NB4 (cell line): ENCODE measurements at regions not wholly inside any gene's neighbourhood (a gene's known extent, or its start where the extent isn't known, plus 50 kb on each side); places are given as distances from the start of the nearest gene placed in this dataset.

ENCODE experiments used
- DNase-seq: peaks from one replicate; pipeline ENCODE4 v3.0.0; 2010; ENCODE audit warnings: low read depth
- H3K4me3 ChIP-seq: one replicate; pipeline ENCODE4 v1.5.1; 2011; ENCODE audit warnings: mild to moderate bottlenecking, low read depth, low read length, moderate library complexity
- MYC ChIP-seq: IDR thresholded peaks from 2 replicates; pipeline ENCODE4 v1.6.1; 2011; ENCODE audit warnings: low read depth, low read length
- POLR2A ChIP-seq: IDR thresholded peaks from 2 replicates; pipeline ENCODE4 v1.6.1; 2011; ENCODE audit warnings: mild to moderate bottlenecking; ENCODE audit not compliant: insufficient read length; ENCODE audit errors: extremely low read depth
- TF ChIP-seq, protein P1 (sequence below): IDR thresholded peaks from 2 replicates; pipeline ENCODE4 v1.6.1; 2011; ENCODE audit warnings: low read depth, low read length
- TF ChIP-seq, protein P2 (sequence below): IDR thresholded peaks from one replicate; pipeline ENCODE4 v1.5.1; 2012; ENCODE audit warnings: low read depth, low read length

DNA sequence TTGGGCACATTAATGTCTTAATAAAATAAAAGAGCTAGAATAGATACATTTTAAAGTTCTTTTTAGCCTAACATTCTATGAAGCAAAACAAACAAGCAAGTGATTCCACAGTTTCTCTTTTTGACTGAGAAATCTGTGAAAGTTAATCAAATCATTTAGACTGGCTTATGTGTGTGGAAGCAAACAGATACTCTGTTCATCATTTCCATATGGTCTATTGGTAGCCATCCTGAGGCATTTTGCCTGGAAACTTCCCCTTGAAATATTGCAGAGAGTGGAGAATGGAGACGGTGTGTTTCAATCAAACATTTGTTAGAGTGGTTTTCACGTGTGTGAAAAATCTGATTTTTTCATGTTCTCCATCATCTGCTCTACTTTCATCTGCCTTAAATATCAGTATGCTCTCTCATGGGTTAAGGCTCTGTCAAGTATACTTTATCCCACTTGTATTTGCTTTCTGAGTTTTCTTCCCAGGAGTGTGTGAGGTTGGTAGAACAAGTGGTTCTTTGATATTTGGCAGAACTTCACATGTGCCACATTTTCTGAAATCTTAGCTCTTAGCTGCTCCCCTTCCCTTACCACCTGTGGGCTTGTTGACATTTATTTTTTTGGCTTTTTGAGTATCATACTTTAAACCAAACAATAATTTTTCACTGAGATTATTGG lies 139.1 kb upstream of the PTGFR start:
- no peak overlapping the region for H3K4me3 ChIP-seq
- TF ChIP-seq, protein P1, sequence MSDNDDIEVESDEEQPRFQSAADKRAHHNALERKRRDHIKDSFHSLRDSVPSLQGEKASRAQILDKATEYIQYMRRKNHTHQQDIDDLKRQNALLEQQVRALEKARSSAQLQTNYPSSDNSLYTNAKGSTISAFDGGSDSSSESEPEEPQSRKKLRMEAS: no peak
- no peak for TF ChIP-seq MYC
- no peak for TF ChIP-seq POLR2A
- TF ChIP-seq, protein P2, sequence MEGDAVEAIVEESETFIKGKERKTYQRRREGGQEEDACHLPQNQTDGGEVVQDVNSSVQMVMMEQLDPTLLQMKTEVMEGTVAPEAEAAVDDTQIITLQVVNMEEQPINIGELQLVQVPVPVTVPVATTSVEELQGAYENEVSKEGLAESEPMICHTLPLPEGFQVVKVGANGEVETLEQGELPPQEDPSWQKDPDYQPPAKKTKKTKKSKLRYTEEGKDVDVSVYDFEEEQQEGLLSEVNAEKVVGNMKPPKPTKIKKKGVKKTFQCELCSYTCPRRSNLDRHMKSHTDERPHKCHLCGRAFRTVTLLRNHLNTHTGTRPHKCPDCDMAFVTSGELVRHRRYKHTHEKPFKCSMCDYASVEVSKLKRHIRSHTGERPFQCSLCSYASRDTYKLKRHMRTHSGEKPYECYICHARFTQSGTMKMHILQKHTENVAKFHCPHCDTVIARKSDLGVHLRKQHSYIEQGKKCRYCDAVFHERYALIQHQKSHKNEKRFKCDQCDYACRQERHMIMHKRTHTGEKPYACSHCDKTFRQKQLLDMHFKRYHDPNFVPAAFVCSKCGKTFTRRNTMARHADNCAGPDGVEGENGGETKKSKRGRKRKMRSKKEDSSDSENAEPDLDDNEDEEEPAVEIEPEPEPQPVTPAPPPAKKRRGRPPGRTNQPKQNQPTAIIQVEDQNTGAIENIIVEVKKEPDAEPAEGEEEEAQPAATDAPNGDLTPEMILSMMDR: no peak
- no peak for DNase-seq

DNA sequence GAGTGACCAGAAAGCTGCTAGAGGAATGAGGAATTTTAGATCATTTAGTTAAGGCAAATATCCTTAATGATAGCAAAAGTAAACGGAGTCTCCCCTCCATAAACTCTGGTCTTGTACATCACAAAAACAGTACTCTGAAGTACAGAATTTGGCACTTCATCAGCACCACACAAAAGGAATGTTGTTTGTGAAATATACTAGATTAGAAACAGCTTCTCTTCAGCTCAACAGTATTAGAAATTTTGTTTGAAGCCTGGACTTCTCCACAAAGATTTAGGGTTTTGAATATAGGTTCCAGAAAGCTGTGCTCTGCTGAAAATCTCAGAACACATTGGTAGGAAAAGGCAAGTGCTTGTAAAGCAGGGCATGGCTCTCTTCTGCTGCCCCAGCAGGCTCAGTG lies 135.1 kb upstream of the PTGFR start:
- TF ChIP-seq, protein P2: no peak
- TF ChIP-seq, protein P1: no peak
- TF ChIP-seq MYC (no peak), POLR2A (no peak)
- no peak overlapping the region for H3K4me3 ChIP-seq
- no peak for DNase-seq

DNA sequence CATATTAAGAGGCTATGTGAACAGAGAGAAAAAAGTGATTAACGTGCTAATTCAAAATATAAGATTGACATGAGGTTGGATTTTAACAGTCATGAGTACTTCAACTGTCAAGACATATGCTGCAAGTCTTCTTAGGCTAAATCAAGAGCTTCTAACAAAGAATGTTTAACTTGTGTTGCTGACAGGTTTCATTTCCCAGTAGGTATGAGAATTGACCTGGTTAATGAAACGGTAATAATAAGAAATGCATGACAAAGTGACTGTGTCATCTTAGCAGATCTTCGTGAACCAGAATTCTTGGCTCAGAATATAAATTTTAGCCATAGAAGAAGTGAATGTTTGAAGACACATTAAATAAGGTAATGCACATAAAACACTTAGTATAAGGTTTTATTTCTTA lies 132.6 kb upstream of the PTGFR start:
- DNase-seq: no peak
- TF ChIP-seq, protein P1: no peak
- TF ChIP-seq, protein P2: no peak
- TF ChIP-seq MYC (no peak), POLR2A (no peak)
- no peak overlapping the region for H3K4me3 ChIP-seq

DNA sequence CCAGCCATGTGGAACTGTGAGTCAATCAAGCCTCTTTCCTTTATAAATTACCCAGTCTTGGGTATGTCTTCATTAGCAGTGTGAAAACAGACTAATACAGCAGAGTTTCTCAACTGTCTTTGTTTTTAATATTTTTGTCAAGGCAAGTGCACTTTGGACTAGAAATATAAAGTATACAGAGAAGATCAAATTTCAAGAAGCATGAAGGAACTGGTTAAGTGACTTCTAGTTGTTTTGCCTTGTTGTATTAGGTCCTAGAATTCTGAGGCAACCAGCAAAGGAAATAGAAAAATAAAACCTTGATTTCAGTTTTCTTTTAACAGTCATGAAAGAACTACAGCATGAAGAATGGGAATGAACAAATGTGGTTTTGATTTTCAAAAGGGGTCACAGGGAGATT lies 131.1 kb upstream of the PTGFR start:
- no peak for DNase-seq
- no peak overlapping the region for H3K4me3 ChIP-seq
- TF ChIP-seq MYC (no peak), POLR2A (no peak)
- TF ChIP-seq, protein P1: no peak
- TF ChIP-seq, protein P2: no peak

DNA sequence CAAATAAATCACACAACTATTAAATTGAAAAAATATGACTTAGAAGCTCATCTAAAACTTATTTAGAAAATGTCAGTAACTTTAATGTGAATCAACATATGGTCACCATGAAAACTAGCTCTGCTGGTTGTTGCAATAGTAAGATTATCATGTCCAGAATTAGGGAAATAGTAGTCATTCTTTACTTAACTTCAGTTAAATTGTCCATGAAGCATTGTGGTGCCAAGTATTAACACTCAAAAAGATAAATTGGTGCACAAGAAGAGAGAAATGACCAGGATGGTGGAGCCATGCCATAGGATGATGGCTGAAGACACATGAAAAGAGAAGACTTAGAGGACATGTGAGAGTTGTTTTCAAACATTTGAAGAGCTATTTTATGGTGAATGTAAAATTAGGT lies 130.2 kb upstream of the PTGFR start:
- TF ChIP-seq POLR2A (no peak), MYC (no peak)
- TF ChIP-seq, protein P2: no peak
- TF ChIP-seq, protein P1: no peak
- DNase-seq: no peak
- H3K4me3 ChIP-seq: no peak overlapping the region

DNA sequence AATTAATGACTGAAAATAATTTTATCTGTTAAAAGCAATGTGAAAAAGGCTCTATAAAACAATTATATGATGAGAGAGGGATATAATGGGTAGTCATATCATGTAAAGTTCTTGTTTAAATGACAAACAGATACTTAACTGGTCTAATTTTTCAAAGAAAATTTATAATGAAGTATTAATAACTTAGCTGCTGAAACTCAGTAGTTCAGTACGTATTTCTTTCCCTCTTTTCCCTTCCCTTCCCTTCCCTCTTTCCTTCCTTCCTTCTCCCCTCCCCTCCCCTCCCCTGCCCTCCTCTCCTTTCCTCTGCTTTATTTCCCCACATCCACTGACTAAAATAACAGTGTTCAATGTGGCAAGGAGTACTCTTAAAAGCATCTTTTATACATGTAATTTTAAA lies 123.1 kb upstream of the PTGFR start:
- no peak overlapping the region for H3K4me3 ChIP-seq
- no peak for TF ChIP-seq POLR2A
- DNase-seq: no peak
